H1 (cell line): ENCODE measurements at regions not wholly inside any gene's neighbourhood (a gene's known extent, or its start where the extent isn't known, plus 50 kb on each side); places are given as distances from the start of the nearest gene placed in this dataset.

Source experiments
- CTCF ChIA-PET: fragments of 300-600 bp; sonication (Branson Sonifier 250); formaldehyde crosslinking; loops from one replicate; lab custom pipeline; 2021; ENCODE audit not compliant: partially characterized antibody; lab: Charles Lee
- POLR2A ChIA-PET: fragments of 300-600 bp; sonication (Branson Sonifier 250); formaldehyde crosslinking; loops from one replicate; lab custom pipeline; 2021; ENCODE audit warnings: inconsistent platforms; ENCODE audit not compliant: partially characterized antibody; lab: Charles Lee
- DNase-seq, 2 experiments: peaks; one replicate each; pipeline versions ENCODE4 v3.0.0 to v3.0.0-alpha.2; 2010 to 2022; ENCODE audit warnings: low spot score in 2 of 2, low read depth in 1 of 2, mixed read lengths in 1 of 2
- FAIRE-seq: peaks from 2 replicates; lab custom pipeline; 2011; peaks lifted over from hg19 to GRCh38; lab: Jason Lieb, UNC
- H2AFZ ChIP-seq: 2 replicates; pipeline ENCODE4 v1.8.1; 2012; ENCODE audit warnings: low read length, inconsistent platforms
- H2AK5ac ChIP-seq: 2 replicates; pipeline ENCODE4 v1.6.1; 2013; ENCODE audit warnings: low read depth, low read length
- H2BK120ac ChIP-seq: replicated peaks from 2 replicates; pipeline ENCODE3; 2013; ENCODE audit warnings: low read depth, low read length, inconsistent platforms
- H2BK12ac ChIP-seq: 2 replicates; pipeline ENCODE4 v1.6.1; 2013; ENCODE audit warnings: low read depth, low read length
- H2BK15ac ChIP-seq: 2 replicates; pipeline ENCODE4 v1.6.1; 2013; ENCODE audit warnings: low read length
- H2BK20ac ChIP-seq: 2 replicates; pipeline ENCODE4 v1.6.1; 2013; ENCODE audit warnings: low read length
- H2BK5ac ChIP-seq: 2 replicates; pipeline ENCODE4 v1.6.1; 2013; ENCODE audit warnings: low read depth, low read length
- H3K14ac ChIP-seq: 2 replicates; pipeline ENCODE4 v1.6.1; 2013; ENCODE audit warnings: inconsistent platforms; ENCODE audit not compliant: insufficient read length
- H3K18ac ChIP-seq: 2 replicates; pipeline ENCODE4 v1.6.1; 2013; ENCODE audit warnings: low read length; ENCODE audit errors: extremely low read depth
- H3K23ac ChIP-seq: 2 replicates; pipeline ENCODE4 v1.6.1; 2013; ENCODE audit warnings: inconsistent platforms; ENCODE audit not compliant: insufficient read length
- H3K23me2 ChIP-seq: 2 replicates; pipeline ENCODE4 v1.6.1; 2013; ENCODE audit warnings: low read depth, low read length
- H3K27ac ChIP-seq: 2 replicates; pipeline ENCODE4 v1.6.1; 2011; ENCODE audit warnings: low read depth, low read length, inconsistent platforms
- H3K27me3 ChIP-seq, 4 experiments: replicated peaks in 1 of 4; 1 replicate in 1 of 4; 2 replicates in 3 of 4; pipeline versions ENCODE4 v1.6.1 to v1.8.1; 2011 to 2013; ENCODE audit warnings: low read length in 3 of 4, mild to moderate bottlenecking in 3 of 4, inconsistent platforms in 2 of 4, mixed read lengths in 2 of 4, moderate library complexity in 1 of 4; ENCODE audit not compliant: control insufficient read depth in 3 of 4, insufficient read depth in 3 of 4; ENCODE audit errors: extremely low read depth in 1 of 4
- H3K36me3 ChIP-seq, 4 experiments: 2 replicates each; pipeline versions ENCODE4 v1.6.1 to v1.8.1; 2011 to 2013; ENCODE audit warnings: mild to moderate bottlenecking in 4 of 4, low read length in 3 of 4, moderate library complexity in 2 of 4, control low read depth in 1 of 4, inconsistent platforms in 1 of 4; ENCODE audit not compliant: insufficient read depth in 4 of 4, control insufficient read depth in 2 of 4
- H3K4ac ChIP-seq: replicated peaks from 2 replicates; pipeline ENCODE3; 2013; ENCODE audit warnings: low read length, low read depth, mixed read lengths, inconsistent platforms; ENCODE audit not compliant: insufficient read length
- H3K4me1 ChIP-seq, 4 experiments: replicated peaks in 1 of 4; 1 replicate in 1 of 4; 2 replicates in 3 of 4; pipeline versions ENCODE4 v1.6.1 to v1.8.1; 2011 to 2013; ENCODE audit warnings: low read length in 3 of 4, inconsistent platforms in 2 of 4, mixed read lengths in 1 of 4; ENCODE audit not compliant: insufficient read depth in 4 of 4, control insufficient read depth in 3 of 4
- H3K4me2 ChIP-seq, 2 experiments: 2 replicates each; pipeline versions ENCODE4 v1.6.1 to v1.8.1; 2011 to 2013; ENCODE audit warnings: low read depth in 2 of 2, low read length in 2 of 2, control low read depth in 1 of 2, inconsistent platforms in 1 of 2, mild to moderate bottlenecking in 1 of 2; ENCODE audit not compliant: insufficient read depth in 1 of 2
- H3K4me3 ChIP-seq, 4 experiments: fragments of 200-600, 300-600 bp in 1 of 4; sonication (generic), shearing (Covaris generic), sonication (Bioruptor Twin) in 1 of 4; 2 replicates each; pipeline versions ENCODE4 v1.5.1 to v1.8.1; 2011 to 2016; ENCODE audit warnings: low read length in 4 of 4, low read depth in 3 of 4, control low read depth in 2 of 4, inconsistent platforms in 2 of 4, mild to moderate bottlenecking in 2 of 4, mixed read lengths in 1 of 4, moderate library complexity in 1 of 4; ENCODE audit not compliant: insufficient read depth in 2 of 4; ENCODE audit errors: extremely low read depth in 1 of 4
- H3K56ac ChIP-seq: replicated peaks from 2 replicates; pipeline ENCODE3; 2013; ENCODE audit warnings: low read depth, mild to moderate bottlenecking, mixed read lengths, low read length, inconsistent platforms; ENCODE audit not compliant: insufficient read length
- H3K79me1 ChIP-seq: 2 replicates; pipeline ENCODE4 v1.6.1; 2013; ENCODE audit warnings: low read depth, low read length, control low read depth
- H3K79me2 ChIP-seq, 2 experiments: 2 replicates each; pipeline versions ENCODE4 v1.6.1 to v1.8.1; 2012 to 2013; ENCODE audit warnings: low read length in 2 of 2, mild to moderate bottlenecking in 2 of 2, inconsistent platforms in 1 of 2; ENCODE audit not compliant: insufficient read depth in 2 of 2, control insufficient read depth in 1 of 2
- H3K9ac ChIP-seq, 4 experiments: replicated peaks in 1 of 4; 1 replicate in 1 of 4; 2 replicates in 3 of 4; pipeline versions ENCODE4 v1.6.1 to v1.8.1; 2011 to 2013; ENCODE audit warnings: low read depth in 3 of 4, low read length in 3 of 4, control low read depth in 2 of 4, mild to moderate bottlenecking in 2 of 4, moderate library complexity in 2 of 4, inconsistent platforms in 1 of 4; ENCODE audit errors: extremely low read depth in 1 of 4
- H3K9me3 ChIP-seq, 2 experiments: 2 replicates each; pipeline versions ENCODE4 v1.6.1 to v1.8.1; 2012 to 2013; ENCODE audit warnings: mild to moderate bottlenecking in 2 of 2, moderate library complexity in 2 of 2, control low read depth in 1 of 2, inconsistent platforms in 1 of 2, low read depth in 1 of 2, low read length in 1 of 2, mixed read lengths in 1 of 2; ENCODE audit not compliant: insufficient read depth in 2 of 2
- H4K20me1 ChIP-seq, 2 experiments: replicated peaks in 1 of 2; 2 replicates each; pipeline versions ENCODE3 to v1.8.1; 2011 to 2013; ENCODE audit warnings: inconsistent platforms in 2 of 2, low read length in 2 of 2, mild to moderate bottlenecking in 1 of 2; ENCODE audit not compliant: insufficient read depth in 2 of 2, control insufficient read depth in 1 of 2
- H4K5ac ChIP-seq: 2 replicates; pipeline ENCODE4 v1.6.1; 2013; ENCODE audit warnings: low read length, low read depth, mixed read lengths, inconsistent platforms; ENCODE audit not compliant: insufficient read length
- H4K8ac ChIP-seq: 2 replicates; pipeline ENCODE4 v1.8.0; 2013; ENCODE audit warnings: mild to moderate bottlenecking, moderate library complexity, low read length, inconsistent platforms; ENCODE audit not compliant: insufficient read depth; ENCODE audit errors: extremely low read depth
- H4K91ac ChIP-seq: replicated peaks from 2 replicates; pipeline ENCODE3; 2013; ENCODE audit warnings: low read length, mixed read lengths, inconsistent platforms; ENCODE audit not compliant: insufficient read length
- CHD2 ChIP-seq: IDR thresholded peaks from 2 replicates; pipeline ENCODE4 v1.6.1; 2012; ENCODE audit warnings: low read length, improper control_type of control experiment
- RNF2 ChIP-seq: fragments of 200-900, 300-1000 bp; sonication (generic); IDR thresholded peaks from 2 replicates; pipeline ENCODE4 v1.7.1; 2016; ENCODE audit warnings: borderline replicate concordance, low read depth, mild to moderate bottlenecking, antibody characterized with exemption, low read length; ENCODE audit not compliant: poor library complexity, severe bottlenecking; ENCODE audit errors: missing control alignments
- SAP30 ChIP-seq: fragments of 300-600 bp; sonication (generic); IDR thresholded peaks from 2 replicates; pipeline ENCODE4 v1.7.1; 2012; ENCODE audit warnings: low read length, moderate library complexity, mild to moderate bottlenecking, inconsistent platforms; ENCODE audit not compliant: insufficient read depth, insufficient replicate concordance
- WGBS, 2 experiments: shearing (Covaris generic) in 1 of 2; methylation state at CpG; one replicate each; pipeline versions ENCODE4 v1.1.6 to v1.1.7; 2013 to 2015; ENCODE audit warnings: low lambda C conversion rate in 2 of 2, mixed read lengths in 2 of 2, inconsistent platforms in 1 of 2, low coverage in 1 of 2, missing lambda C conversion rate in 1 of 2; ENCODE audit not compliant: insufficient replicate concordance in 2 of 2, insufficient coverage in 1 of 2, insufficient read length in 1 of 2; ENCODE audit errors: extremely low coverage in 1 of 2, missing lambda C conversion rate in 1 of 2; 5-methylcytosine and 5-hydroxymethylcytosine counted together
- TF ChIP-seq, protein P1 (sequence below): IDR thresholded peaks from 2 replicates; pipeline ENCODE4 v1.6.1; 2012; ENCODE audit warnings: inconsistent platforms

- no peak overlapping the region for H3K27ac ChIP-seq
- no peak overlapping the region for H2BK15ac ChIP-seq
- TF ChIP-seq SAP30 = no peak
- no peak for TF ChIP-seq RNF2
- no peak for TF ChIP-seq CHD2
- TF ChIP-seq, protein P1, sequence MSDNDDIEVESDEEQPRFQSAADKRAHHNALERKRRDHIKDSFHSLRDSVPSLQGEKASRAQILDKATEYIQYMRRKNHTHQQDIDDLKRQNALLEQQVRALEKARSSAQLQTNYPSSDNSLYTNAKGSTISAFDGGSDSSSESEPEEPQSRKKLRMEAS = no peak
Measured at GRCh38 chr1:213686983-213687382, 300.8 kb upstream of the PROX1 start.

More at GRCh38 chr1:213686983-213687382, 300.8 kb upstream of the PROX1 start:
- H3K4ac ChIP-seq = no peak overlapping the region
- DNase-seq (no peak), FAIRE-seq (no peak)
- H3K56ac ChIP-seq = no peak overlapping the region
- H3K79me1 ChIP-seq = no peaks in the 10 kb centered on the region
- no peak overlapping the region for H3K14ac ChIP-seq
- H3K79me2 ChIP-seq = no peaks in the 10 kb centered on the region
- H3K4me1 ChIP-seq = no peaks in the 10 kb centered on the region; a peak in 1 of 7 replicates
- ChIA-PET POLR2A (no interaction called here), CTCF (interaction anchor here (0.6 to 0.9 kb wide), 2 partner anchors 17 to 401 kb away, joined by 3 read pairs; no protein-coding TSS in a partner anchor)
- no peaks in the 10 kb centered on the region for H4K20me1 ChIP-seq
- WGBS, 2 experiments = 90% methylated on average over 3 of the region's 3 CpGs; no CpG with 5 or more reads in 1 of the 2 experiments
- H2AFZ ChIP-seq = no peak overlapping the region
- H3K23ac ChIP-seq = no peak overlapping the region
- no peak overlapping the region for H2BK20ac ChIP-seq
- no peak overlapping the region for H3K4me3 ChIP-seq
- no peak overlapping the region for H3K9ac ChIP-seq
- H4K8ac ChIP-seq = no peak overlapping the region
- H2AK5ac ChIP-seq = no peak overlapping the region
- no peak overlapping the region for H4K5ac ChIP-seq
- no peak overlapping the region for H2BK5ac ChIP-seq
- no peak overlapping the region for H2BK120ac ChIP-seq
- no peak overlapping the region for H2BK12ac ChIP-seq
- H3K4me2 ChIP-seq = no peak overlapping the region
- no peaks in the 10 kb centered on the region for H3K36me3 ChIP-seq
- H4K91ac ChIP-seq = no peak overlapping the region
- no peaks in the 10 kb centered on the region for H3K23me2 ChIP-seq
- H3K18ac ChIP-seq = no peak overlapping the region
- H3K9me3 ChIP-seq = no peaks in the 10 kb centered on the region
- H3K27me3 ChIP-seq = no peaks in the 10 kb centered on the region
